Suppressor macrophage treated with lipopolysaccharide for 4 hours (primary cell): ENCODE measurements at regions not wholly inside any gene's neighbourhood (a gene's known extent, or its start where the extent isn't known, plus 50 kb on each side); places are given as distances from the start of the nearest gene placed in this dataset.
"Not testable (repeated sequence)": the region's sequence is repeated elsewhere in the genome, so short reads cannot be mapped to it uniquely, and the experiment has no call there.

Experiments
- DNase-seq: peaks from one replicate; pipeline ENCODE4 v3.0.0-alpha.2; 2020

DNA sequence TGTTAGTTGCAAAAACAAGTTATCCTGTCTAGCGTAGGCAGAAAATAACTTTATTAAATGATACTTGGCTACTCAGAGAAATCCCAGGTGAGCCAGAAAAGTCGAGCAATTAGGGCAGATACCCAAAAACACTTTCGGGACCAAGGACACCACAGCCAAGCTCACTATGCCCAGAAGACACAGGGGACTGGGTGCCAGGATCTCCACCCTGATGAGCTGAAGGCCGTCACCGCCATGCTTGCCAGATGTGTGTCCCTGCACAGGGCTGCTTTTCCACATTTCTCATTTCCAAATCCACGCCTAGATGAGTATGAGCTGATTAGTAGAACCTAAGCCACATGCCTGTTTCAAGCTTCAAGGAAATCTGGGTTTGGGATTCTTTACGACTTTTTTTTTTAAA, 214.0 kb upstream of the SMLR1 start:
- DNase-seq, result no peak

DNA sequence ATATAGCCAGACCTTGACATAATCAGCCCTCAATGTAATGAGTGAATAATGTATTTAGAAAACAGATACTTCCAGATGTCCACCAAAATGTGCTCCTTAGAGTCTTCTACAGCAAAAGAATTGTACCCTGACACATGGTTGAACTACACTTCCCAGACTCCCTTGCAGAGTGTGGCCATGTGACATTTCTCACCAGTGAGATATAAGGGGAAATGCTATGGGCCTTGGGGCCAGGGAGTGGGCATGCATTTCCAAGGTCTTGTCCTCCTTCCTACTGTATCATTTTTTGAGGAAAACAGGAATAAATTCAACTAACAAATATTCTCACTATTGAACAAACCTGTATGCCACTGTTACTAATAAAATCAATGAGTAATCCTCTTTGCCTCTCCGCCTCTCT, 211.4 kb upstream of the SMLR1 start:
- no peak for DNase-seq

DNA sequence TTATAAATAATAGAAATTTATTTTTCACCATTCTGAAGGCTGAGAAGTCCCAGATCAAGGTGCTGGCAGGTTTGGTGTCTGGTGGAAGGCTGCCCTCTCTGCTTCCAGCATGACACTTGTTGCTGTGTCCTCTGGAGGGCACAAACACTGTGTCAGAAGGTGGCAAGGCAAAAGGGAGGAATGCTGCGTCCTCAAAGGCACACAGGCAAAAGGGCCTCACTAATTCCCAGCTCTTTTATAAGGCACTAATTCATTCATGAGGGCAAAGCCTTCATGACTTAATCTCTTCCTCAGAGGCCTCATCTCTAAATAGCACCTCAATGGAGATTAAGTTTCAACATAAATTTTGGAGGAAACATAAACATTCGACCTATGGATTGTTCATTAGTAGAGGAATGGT, 209.5 kb upstream of the SMLR1 start:
- DNase-seq, result no peak

DNA sequence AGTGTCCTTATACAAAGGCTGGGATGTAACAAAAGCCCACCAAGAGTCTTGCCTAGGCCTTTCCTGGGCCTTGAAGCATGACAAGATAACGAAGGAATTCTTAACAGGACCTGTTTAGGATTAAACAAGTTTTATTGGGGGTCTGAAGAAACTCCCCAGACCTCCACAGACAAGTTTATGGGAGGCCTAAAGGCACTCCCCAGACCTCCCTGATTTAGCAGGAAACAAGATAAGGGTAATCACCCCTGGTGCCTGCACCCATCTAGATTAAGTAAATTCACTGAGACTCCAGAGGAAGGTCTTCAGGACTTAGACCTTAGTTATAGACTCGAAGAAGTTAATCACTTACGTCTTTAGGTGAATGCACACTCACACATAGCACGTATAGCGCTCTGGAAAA, 208.4 kb upstream of the SMLR1 start:
- DNase-seq, result not testable (repeated sequence)

DNA sequence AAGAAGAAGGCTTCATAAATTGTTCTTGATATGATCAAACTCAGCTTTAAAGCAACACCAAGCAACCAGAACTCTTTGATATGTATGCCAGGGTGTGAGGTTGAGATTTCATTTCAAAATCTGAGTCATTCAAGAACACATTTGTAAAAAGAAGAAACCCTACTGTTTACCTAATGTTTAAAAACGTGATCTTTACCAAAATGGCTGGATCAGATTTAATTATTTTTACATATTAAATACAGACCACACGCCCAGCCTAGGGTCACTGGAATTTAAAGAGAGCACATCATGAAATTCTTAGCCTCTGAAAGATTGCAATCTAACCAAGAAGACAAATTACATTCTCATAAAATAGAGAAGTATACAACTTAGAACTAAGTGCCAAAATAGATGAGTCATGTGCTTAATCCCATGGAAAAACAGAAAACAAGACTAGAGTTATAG, 206.8 kb upstream of the SMLR1 start:
- no peak for DNase-seq

DNA sequence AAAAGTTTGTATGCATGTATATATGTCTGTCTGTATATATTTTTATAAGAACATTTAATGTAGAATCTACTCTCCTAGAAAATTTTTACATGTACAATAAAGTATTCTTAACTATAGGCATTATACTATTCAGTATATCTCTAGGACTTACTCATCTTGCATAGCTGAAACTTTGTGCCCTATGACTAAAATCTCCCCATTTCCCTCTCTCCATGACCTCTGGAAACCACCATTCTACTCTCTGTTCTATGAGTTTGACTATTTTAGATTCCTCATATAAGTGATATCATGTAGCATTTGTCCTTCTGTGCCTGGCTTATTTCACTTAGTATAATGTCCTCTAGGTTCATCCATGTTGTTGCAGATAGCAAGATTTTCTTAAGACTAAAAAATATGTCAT, 205.1 kb upstream of the SMLR1 start:
- DNase-seq, result no peak

DNA sequence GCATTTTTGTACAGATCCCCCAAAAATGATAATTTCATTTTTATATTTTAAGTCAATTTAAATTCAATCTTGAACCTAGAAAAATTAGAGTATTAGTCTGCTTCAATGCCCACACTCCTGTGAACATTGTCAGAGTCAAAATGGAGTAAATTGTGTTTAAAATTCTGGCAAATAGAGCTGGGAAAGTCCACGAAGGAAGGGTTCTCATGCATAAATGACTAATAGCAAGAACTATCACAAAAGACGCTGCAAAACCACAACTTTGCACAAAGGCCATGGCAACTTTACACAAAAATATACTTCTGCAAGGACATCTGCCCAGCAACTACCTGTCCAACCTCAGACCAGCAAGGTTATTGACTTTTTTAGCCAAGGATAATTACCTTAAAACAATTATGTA, 203.2 kb upstream of the SMLR1 start:
- no peak for DNase-seq

DNA sequence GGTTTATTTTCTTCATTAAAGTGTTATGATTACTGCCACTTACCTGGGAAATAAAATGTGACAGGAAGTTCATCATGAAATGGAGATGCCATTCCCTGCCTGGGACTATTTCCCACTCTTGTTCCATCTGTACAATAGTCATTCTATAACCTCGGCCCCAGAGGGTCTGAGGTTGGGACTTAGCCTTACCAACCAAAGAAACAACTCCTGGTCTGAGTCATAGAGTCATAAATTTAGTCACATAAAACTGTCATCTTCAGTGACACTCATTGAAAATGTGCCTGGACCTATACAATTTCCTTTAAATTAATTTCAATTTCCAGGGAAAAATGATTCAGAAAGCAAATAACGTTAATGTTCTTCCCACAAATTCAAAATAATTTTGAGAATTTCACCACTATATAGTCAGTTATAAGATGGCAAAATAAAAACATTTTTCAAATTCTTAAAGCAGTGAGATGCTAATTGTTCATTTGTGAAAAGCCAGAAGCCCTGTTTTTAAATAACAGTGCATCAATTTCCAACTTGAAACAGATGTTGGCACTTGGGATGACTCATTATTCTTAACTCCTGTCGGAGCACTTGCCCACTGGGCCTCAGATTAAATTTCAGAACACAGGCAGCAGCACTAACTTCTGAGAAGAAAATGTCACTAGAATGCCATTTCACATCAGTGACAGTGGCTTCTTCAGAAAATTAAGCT, 201.2 kb upstream of the SMLR1 start:
- no peak for DNase-seq

DNA sequence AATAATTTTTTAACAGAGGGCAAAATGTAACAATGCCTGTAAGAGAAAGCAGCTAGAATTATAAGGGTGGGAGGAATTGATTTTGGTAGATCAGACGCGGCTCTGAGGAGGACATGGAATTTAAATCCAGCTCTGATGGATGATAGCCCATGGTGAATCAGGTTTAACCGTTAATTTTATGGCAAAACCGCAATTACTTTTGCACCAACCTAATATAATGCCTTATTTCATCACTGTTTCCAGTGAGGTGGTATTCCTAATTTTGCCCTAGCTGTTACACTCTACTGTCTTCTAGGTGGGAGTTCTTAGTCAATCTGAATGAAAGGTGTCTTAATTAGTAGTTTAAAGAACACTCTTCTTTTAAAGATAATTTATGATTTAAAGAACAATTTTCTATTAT, 198.3 kb upstream of the SMLR1 start:
- DNase-seq, result no peak

DNA sequence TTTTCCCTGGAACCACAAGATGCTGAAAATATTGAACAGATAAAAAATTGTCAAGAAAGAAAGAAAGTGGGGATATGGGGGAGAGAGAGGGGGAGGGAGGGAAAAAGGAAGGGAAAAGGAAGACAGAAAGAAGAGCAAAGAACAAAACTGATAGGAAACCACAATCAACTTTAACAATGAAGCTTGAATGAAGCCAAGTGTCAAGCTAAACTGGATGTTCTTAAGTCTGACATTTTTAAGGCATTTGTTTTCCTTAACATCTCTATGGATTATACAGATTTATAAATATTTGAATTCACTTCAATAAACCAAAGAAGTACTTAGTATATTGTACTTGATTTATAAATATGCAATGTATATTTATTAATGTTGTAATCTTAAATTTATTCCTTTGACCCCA, 197.6 kb upstream of the SMLR1 start:
- no peak for DNase-seq

DNA sequence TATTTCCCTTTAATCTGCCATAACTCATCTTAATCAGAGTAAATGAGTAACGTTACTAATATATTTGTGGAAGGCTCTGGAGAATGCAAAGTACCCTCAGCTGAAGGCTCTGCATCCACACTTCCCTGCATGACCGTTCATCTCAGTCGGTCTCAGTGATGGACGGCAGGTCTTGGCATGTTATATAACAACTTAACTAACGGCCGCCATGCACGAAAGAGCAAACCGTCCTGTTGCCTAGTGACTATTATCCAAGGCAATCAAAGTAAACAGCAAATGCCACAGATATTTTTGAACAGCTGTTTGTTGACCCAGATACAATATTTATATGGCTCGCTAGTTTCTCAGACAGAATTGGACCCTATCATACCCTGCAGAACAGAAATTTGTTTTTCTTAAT, 194.9 kb upstream of the SMLR1 start:
- no peak for DNase-seq

DNA sequence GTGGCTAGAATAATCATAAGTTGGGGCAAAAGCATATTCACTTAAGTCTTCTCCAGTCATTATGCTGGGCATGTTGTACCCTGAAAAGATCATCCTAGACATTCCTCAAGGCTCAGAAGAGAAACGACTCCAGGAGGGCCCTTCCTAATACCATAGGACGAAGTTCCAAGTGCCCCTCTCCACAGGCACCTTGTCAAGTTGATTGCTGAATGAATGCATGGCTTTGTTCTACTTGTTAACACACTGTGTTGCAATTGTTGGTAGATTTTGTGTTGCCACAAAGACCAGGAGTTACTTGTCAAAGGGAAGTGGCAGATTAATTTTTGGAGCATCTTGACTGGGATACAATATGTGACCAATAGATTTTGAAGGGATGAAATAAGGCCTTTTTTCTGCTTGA, 194.3 kb upstream of the SMLR1 start:
- no peak for DNase-seq

DNA sequence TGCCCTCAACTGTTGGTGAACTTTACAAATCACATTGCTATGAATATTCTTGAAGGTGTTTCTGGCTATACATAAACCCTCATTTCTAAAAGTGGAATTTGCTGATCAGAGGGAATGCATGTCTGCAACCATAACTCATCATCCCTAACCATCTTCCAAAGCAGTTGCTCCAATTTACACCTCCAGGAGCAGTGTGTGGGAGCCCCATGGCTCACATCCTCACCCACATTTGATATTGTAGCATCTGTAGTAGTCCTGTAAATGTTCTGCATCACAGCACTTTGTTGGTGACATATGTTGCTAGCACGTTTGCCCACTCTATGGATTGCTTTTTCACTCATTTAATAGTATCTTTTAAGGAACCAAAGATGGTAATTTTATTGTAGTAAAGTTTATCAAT, 183.8 kb upstream of the SMLR1 start:
- DNase-seq, result no peak

DNA sequence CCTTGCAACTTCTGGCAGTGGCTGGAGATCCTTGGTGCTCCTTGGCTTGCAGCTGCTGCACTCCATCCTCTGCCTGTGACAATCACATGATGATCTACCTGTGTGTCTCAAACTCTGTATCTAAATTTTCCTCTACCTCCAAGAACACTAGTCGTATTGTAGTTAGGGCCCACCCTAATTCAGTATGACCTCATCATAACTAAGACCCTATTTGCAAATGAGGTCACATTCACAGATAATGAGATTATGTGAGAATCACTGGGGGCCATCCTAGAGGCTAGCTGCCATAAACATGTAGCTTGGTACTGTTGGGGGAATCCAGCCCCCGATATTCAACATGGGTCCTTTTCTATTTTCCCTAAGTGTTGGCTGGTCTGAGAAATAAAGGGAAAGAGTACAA, 183.0 kb upstream of the SMLR1 start:
- no peak for DNase-seq

DNA sequence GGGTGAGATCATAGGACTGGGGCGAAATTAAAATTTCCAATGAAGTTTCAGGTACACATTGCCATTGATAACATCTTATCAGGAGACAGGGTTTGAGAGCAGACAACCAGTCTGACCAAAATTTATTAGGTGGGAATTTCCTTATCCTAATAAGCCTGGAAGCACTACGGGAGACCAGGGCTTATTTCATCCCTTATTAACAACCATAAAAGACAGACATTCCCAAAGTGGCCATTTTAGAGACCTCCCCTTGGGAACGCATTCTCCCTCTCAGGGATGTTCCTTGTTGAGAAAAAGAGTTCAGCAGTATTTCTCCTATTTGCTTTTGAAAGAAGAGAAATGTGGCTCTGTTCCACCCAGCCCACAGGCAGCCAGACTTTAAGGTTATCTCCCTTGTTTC, 182.4 kb upstream of the SMLR1 start:
- not testable (repeated sequence) for DNase-seq

DNA sequence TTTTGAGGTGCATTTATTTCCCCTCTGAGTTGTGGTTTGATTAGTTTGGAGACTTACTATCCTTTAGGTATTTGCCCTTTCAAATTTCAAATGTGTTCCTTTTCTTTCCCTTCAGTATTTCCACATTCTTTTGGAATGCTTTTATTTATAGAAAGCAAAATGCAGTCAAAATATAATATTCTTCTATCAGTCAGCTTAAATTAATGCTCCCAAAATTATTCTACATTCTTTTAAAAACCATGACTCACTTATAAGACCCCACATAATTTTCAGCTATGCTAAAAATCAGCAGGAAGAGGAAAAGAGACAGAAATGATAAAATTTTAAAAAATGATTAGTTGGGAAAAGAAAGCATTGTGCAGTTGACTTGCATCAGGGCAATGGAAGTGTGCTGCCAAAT, 180.0 kb upstream of the SMLR1 start:
- DNase-seq, result no peak

DNA sequence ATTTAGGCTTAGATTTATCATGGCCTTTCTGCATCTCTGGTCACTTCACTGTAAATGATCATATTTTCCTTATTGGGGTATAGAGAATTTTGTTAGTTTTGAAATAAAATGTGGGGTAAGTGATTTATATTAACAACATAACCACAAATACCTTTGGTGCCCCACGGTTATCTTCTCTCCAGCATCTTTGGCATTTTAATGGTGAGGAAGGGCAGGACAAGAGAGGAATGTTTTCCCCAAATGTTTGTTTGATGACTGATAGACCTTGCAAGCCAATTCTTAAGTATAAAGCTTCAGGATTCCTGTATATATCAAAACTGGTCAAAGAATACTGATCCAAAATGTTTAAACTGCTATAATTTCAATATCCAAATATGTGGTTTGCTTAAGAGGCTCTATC, 171.6 kb upstream of the SMLR1 start:
- DNase-seq, result no peak

DNA sequence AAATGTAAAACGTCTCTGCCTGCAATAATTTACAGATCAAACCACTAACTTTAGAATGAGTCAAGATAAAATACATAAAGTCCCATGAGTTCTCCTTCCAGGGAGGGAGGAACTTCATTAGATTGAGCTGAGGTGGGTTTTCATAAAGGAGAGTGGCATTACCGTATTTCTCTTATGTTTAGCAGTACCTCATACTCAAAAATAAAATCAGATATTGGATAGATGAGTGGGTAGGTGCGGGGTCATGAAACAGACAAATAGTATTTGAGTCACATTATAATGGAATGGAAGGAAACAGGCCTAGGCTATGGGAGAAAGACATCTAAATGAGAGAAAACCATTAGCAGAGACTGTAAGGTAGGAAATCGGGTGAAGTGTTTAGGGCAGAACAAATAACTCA, 166.1 kb upstream of the SMLR1 start:
- DNase-seq, result no peak

DNA sequence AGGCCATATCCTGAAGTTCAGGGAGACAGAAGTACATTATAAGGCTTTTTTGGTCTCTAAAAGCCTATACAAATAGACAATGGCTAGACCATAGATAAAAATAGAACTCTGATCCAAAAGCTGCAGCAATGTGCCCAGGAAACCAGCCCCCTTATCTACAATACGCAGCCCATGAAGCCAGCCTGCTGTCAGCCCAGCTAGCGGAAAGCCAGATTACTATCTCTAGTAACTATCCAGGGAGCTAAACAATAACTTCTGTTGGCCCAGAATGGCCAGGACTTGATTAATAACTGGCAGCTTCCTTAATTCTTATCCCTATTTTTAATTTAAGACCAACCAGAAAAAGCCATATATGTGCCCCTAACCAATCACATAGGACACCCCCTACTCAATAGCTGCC, 160.4 kb upstream of the SMLR1 start:
- no peak for DNase-seq

DNA sequence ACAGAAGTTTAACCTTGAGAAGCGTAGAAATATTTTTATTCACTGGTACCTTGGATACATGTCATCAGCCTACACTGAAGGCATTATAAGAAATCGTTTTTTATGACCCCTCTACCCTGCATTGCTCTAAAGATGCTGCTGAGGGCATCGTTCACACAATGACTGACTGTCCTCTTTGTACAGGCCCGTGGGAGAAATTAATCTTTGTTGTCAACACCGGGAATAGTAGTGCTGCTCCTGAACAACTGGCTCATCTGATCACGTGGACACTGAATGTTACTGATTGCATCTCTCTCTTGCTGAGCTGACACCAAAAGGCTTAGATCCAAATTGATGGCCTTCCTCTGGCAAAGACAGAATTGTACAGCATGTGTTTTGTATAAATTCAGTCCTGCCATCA, 157.1 kb upstream of the SMLR1 start:
- DNase-seq, result no peak

DNA sequence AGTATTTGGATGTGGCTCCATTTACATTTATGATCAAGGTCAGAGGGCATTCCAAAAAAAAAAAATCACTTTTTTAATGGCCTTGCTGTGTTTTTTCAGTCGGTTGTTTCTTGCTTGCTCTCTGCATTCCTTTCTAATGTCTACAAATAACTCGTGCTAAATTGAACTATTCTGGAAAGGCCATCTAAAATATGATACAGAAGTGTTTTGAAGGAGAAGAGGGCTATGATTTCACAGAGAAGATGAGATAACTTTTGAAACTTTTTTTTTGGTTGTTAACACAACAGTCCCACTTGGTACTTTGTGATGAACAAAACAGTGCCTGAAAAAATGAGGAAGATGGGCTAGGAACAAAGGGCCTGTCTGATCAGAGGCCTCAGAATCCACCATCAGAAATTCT, 156.1 kb upstream of the SMLR1 start:
- no peak for DNase-seq

DNA sequence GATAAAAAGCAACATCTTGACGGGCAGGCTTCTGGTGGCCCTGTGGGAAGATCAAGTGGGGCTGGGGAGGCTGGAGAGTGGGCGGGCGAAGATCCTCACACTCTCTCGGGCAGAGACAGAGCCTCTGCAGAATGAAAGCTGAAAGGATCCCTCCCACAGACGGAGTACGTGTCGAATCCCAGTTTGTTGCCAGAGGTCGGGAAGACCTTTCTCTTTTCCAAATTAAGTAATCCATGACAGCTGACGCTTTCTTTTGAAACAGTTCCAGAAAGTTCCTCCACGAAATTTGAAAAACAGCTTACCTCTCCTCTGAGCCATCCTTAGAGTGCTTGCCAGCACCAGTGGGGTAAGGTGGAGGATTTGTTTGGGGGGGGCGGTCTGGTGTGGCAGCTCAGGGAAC, 155.6 kb upstream of the SMLR1 start:
- DNase-seq, result no peak

DNA sequence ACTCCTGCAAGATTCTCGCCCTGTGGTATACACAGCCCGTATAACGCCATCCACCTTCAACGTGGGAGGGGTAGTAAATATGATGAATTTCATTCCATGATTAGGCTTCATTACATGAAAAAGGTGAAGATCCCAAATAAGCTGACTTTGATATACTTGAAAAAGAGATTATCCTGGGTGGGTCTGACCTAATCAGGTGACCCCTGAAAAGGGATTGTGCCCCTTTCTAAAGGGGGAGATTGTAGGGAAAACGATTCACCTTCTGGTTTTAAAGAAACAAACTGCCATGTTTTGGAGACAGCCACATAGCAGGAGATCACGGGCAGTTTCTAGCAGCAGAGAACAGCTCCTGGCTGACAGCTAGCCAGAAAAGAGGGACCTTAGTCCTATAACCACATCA, 155.1 kb upstream of the SMLR1 start:
- no peak for DNase-seq

DNA sequence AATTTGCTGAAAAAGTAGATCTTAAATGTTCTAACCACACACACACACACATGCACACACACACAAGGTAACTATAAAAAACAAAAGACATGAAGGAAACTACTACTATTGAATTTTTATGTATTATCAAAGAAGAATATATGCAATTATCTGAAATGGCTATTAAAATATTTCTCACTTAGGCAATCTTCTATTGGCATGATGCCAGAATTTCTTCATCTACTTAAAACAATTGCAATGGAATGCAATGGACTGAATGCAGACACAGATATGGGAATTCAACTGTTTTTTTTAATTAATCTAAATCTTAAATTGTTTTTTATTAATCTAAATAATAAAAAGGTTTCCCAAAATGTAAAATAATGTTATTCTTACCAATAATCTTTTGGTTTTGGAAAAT, 152.6 kb upstream of the SMLR1 start:
- no peak for DNase-seq

DNA sequence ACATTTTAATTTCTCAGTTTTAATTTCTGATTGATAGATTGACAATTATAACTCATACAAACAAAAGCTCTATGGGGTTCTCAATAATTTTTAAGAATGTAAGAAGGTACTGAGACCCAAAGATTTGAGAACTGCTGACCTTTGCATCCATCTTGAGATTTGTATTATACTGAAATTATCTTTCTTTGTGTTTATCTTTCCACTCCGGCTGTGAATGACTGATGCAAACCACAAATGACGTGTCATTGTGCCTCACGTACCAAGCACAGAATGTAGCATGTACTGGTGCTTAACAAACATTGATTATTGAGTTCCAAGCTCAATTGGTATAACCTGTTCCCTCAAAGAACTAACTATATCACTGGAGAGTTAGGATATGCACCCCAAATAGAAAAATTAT, 152.1 kb upstream of the SMLR1 start:
- no peak for DNase-seq
